Activated CD4-positive, alpha-beta T cell treated with anti-CD3 and anti-CD28 coated beads, Interleukin-2, amount 50 U/mL, for 48 hours (primary cell): ENCODE measurements at regions not wholly inside any gene's neighbourhood (a gene's known extent, or its start where the extent isn't known, plus 50 kb on each side); places are given as distances from the start of the nearest gene placed in this dataset.

Experiments used
- DNase-seq, 2 experiments: peaks; one replicate each; pipeline ENCODE4 v3.0.0-alpha.2; 2020

DNA sequence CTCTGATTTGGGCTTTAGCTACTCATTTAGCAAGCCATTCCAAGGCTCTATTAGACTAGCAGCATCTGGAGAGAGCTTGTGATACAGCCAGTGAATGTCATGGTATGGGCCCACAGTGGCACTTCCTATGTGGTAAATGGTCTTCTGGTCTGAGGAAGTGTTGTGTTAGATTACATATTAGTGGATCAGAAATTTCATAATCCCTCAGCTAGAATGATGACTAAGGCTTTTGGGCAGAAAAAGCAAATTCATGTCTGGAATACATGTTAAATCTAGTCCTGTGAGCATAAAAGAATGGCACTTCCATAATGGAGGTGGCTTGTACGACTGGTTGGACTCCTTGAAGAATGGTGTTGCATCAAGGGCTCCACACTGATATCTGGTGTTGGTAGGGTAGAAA lies 436.8 kb upstream of the CWC22 start:
- no peak for DNase-seq

DNA sequence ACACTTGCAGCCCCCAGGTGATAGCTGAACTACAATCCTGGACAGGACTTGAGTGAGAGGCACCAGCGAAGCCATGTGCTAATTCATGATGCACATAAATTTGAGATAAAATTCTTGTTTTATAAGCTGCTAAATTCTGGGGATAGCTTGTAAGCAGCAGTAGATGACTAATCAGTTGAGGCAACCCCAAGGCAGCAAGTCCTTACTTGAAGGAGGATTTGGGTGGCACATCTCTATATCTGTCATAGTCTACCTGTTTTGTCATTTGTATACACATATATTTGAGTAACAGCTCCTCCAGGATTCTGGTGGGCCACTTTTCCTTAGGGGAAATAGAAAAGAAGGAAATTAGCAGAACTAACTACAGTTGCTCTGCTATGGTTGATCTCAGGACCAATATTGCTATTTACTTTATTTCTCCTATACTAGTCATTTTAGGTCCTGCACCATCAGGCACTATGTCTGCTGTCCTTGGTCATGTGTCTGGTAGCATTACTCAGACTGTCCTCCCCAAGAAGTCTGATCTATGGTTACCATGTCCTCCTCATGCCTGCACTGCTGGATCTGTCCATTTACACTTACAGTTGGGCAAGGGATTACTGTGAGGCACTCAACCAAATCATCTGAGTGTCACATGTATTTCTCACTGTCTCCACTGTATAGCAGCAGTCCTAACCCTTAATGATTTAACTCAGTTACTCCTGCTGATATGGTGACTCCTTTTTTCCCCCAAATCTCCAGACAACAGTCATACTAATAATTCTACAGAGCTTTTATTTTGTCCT lies 436.0 kb upstream of the CWC22 start:
- DNase-seq, result no peak

DNA sequence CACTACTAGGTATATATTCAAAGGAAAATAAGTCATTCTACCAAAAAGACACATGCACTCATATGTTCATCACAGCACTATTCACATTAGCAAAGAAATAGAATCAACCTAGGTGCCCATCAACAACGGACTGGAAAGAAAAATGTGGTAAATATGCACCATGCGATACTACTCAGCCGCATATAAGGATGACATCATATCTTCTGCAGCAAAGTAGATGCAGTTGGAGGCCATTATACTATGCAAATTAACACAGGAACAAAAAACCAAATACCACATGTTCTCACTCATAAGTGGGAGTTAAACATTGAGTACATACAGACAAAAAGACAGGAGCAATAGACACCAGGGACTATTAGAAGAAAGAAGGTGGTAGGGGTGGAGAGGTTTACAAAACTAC lies 412.1 kb upstream of the CWC22 start:
- DNase-seq, result no peak

DNA sequence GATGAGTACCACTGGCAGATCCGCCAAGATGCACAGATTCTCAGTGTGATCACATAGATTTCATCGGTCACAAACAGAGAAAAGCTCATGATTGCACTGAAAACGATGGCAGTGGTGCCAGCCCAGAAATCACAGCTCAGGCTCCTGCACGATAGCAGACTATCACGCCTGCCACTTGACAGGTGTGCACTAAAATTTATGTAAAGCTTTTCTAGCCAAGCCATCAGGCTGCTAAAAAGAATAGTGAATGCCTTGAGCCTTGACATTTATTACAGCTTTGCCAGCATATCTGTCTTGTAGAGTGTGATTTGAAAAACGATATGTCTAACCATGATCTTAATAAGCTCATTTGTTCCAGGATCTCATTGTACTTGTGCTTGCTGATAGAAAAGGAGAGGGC lies 409.5 kb upstream of the CWC22 start:
- no peak for DNase-seq

DNA sequence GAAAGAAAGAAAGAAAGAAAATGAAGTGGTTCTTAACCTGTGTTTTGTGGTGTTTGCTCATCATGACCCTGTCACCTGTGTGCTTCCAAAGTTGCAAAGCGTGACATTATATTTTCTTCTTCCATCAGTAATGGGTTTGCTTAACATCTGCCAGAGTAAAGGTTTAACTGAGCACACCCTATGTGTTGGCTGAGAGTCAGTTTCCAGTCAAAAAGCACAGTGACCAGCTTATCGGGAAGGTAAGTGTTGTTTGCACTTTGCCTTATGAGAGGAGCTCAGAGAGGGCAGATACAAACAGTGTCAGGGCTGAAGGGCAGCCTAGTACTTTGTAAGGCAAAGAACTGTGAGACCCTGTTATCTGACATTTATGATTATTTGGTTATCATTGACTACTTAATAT lies 406.2 kb upstream of the CWC22 start:
- no peak for DNase-seq

DNA sequence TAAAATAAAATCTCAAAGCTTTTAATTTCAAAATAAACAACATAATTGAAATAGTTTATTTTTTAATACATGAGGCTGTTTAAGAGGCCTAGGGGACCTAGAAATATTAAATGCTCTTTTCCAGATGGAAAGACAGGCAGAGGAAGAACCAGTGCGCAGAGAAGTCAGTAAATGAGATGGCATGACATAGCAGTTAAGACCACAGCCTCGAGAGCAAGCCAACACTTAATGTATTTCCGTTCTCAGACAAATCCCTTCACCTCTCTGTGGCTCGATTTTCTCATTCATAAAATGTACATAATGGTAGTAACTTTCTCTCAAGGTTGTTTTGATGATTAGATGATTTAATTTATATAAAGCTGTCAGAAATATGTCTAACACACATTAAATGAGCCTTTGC lies 405.1 kb upstream of the CWC22 start:
- DNase-seq, result no peak

DNA sequence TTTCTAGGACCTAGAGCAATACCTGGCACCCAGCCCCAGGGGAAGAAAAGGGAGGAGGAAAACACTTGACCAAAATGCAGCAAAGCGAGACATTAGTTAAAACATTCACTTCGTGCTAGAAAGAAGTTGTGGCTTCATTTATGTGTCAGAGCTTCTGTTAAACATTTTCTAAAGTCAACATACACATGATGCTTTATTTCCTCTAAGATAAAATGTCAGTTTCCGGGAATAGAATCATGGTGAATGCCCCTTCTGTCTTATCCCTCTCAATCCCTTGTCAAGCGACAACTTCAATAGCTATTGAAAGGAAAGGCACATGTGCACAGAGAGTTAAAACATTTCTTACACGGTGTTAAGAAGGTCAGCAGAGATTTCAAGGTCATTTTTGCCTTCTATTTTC lies 404.6 kb upstream of the CWC22 start:
- DNase-seq, result no peak

DNA sequence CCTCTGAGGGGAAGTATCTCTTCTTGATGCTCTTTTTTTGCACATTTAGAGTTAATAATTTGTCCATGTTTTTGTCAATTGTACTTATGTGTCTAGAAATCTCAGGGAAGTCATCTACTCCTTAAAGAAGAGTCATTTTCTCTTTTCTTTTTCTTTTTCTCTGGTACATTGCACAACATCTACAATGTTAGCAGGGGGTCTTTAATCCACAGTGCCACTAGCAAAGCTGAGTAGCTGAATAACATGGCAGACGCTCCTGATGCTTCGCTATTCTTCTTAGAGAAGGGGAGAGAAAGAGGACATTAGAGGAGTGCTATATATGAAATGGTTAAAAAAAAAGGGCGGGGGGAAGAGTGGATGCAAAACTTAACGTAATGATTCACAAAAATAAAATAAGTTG lies 399.6 kb upstream of the CWC22 start:
- DNase-seq, result no peak

DNA sequence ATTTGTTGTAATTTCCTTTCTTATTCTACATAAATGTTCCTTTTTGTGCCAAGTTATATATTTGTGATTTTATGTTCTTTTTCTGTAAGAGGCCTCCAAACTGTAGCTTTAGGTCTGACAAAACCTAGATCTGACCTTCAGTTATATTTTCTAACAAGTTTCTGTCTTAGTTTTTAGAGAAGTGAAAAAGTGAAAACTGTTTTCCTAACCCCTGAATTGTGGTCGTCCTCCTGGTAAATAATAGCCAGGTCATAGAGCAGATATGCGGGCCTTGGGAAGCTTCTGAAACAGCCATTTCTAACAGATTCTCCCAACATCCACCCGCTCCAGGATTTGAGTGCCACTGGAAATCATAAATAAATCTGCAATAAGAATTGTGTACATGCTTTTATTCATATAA lies 398.4 kb upstream of the CWC22 start:
- no peak for DNase-seq

DNA sequence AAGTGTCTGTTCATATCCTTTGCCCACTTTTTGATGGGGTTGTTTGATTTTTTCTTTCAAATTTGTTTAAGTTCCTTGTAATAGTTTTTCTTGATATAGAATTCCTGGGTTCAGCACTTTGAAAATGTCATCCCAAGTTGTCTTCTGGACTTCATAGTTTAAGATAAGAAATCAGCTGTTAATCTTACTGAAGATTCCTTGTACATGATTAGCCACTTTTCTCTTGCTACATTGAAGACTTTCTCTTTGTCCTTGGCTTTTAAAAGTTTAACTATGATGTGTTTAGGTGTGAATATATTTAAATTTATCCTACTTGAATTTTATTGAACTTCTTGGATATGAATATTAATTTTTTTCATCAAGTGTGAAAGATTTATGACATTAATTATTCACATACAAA lies 387.2 kb upstream of the CWC22 start:
- DNase-seq, result no peak

DNA sequence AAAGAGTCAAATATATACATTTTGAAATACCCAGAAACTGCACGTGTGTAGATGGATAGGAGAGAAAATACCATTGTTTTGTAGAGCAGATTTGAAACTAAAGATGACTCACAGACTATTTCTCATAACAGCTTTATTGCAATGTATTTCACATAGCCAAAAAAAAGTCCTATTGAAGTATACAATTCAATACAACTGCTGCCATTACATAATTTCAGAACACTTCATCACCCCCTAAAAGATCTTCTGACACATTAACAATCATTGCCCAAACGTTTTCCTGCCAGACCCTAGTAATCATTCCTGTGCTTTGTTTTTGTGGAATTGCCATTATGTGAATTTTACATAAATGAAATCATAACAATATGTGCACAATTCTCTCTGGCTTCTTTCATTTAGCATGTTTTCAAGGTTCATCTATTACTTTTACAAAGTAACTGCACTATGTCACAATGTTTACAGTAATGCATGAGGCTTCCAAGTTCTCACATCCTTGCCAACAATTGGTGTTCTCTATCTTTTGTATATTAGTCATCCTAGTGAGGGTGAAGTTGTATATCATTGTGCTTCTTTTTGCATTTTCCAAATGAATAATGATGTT lies 378.6 kb upstream of the CWC22 start:
- DNase-seq, result no peak

DNA sequence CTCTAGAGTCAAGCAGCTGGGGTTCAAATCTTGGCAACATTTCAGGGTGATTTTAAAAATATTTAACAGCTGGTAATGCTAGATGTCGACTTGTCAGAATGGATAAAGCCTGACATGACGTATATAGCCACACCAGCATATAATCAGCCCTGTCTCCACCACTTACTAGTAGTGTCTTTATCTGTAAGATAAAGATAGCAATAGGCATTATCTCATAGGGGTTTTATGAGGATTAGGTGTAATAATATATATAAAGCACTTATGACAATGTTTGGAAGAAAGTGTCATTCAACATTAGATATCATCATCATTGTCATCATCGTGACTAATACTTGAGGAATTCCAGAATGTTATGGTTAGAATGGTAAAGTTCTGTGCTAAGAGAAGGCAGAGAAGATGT lies 369.0 kb upstream of the CWC22 start:
- no peak for DNase-seq

DNA sequence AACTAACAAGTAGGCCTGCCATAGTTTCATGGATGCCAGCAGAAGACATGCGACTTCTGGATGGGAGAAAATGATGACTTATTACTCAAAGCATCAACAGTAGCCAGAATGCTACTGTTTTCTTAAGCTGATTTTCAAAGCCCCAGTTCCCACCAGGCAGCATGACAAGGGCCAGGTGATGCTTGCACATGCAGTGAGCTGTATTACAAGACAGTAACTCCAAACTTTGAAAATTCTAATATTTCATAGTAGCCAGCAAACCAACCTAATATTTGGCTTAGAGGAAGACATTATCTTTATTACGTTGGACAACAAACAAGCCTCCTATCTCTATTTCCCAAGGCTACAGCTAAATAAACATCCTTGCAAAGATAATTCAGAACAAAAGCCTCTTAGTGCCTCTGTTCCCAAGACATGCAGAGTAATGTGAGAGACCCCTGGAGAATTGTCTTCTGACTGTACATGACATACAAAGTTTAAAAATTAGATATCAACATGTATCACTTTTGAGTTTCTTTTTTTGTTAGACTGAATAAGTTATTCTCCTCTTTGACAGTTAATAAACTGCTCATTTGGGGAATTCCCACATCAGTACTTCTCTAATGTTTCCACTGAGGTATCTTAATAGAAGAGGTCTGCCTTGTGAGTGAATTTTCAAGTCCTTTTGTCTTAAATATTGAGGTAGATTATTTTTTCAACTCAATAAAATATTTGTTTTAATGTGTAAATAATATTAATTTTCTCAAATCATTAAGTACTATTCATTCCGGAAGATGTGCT lies 367.6 kb upstream of the CWC22 start:
- DNase-seq, result no peak

DNA sequence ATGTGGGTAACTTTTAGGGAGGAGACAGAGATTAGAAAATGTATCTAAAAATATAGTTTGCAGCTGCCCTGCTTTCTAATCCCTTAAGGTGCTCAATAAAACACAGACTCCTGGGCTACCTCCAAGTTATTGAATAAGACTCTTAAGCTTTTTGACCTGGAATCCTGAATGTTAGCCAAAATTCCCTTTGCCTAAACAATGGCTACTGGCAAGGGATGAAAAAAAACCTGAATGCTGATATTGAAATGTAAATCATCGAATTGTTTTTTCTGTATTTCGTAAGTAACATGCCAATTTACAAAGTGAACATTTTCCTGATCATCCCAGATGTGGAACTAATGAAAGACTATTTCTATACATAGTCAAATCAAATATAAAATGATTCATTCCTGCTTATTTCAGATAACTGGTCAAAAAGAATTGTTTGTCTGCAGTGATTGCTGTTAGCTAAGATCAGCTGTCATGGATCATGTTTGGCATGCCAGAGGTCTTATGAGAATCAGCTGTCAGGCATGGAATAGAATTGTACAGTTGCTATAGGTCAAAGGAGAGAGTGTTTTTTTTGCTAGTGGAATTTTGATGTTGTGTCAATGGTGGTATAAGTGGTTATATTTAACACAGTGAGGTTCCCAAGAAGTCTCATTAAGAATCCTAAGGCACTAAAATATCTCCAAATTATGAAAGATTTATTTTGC lies 363.6 kb upstream of the CWC22 start:
- DNase-seq, result no peak

DNA sequence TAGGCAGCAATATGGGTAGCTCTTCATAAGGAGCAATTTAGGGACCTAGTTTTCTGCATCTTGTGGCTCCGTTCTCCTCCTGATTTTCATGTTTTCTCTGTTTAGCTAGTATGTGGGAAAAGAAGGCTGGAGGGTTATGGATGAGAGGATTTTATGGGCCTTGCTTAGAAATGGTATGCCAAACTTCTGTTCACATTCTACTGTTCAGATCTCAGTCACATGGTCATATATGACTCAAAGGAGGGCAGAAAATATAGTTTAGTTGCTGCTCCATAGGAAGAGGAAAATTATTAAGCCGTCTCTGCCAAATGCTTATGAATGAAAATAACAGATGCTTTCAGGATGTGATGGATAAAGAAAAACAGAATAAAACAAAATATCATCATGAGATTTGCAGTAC lies 361.8 kb upstream of the CWC22 start:
- no peak for DNase-seq

DNA sequence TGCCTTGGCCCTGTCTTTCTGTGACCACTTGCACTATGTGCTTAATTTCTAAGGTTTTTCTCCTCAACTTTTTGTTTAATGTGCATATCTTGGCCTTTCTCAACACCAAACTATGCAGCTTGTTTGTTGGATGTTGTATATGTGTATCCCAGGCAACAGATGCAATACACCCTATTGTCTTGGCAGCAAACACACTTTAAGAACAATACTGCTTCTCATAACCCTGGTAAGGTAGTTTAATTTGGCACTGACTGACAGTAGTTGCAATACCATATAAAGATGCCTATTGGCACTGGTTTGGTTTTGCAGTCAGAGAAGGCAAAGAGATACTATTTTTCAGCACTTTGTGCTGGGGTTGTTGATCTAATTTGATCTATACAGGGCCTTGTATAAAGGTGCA lies 360.7 kb upstream of the CWC22 start:
- DNase-seq, result no peak

DNA sequence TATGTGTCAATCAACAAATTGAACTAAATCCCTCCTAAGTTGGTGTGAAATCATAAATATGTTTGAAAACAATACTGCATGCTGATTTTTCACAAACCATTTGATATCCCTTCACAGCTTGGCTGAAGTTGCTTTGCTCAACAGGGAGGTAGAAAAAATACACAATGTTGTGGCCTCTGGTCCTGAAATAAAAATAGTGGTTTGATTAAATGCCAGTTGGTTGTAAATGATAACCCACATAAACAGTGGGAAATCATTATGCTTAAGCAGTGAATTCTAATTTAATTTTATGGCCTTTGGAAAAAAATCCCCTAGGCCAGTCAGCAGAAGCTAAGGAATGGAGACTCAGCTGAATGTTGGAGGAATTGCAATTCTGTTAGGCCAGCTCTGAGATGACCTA lies 359.4 kb upstream of the CWC22 start:
- no peak for DNase-seq

DNA sequence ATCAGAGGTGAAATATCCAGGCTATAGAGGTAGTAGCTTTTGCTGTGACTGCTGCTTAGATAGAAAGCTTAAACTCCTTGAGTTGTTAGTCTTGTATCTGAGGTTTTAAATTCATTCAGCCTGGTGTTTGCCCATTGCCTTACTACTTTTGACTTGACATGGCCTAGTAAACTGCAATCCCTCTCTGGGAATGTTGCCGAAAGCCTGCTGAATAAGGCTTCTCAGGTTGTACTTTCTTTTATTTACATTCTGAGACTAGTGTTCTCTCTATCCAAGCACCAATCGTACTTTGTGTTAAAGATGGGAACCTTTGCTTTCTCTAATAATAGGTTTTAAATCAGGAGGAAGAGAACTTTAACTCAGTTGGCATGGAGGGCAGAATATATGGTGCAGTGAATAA lies 357.6 kb upstream of the CWC22 start:
- no peak for DNase-seq

DNA sequence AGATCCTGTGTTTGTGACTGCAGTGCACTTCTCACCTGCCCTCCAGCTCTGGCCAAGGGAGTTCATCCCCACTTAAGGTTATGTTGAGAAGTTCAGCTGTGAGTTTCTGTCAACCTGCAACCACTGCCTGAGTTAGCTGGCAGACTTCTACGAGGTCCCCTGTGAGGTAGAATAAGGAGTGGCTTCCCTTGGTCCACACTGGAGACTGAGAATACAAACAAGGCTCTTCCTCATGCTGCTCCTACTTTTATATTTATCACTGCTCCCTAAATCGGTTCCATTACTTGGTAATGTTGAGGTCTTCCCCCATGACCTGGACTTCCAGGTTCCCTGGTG lies 353.2 kb upstream of the CWC22 start:
- no peak for DNase-seq

DNA sequence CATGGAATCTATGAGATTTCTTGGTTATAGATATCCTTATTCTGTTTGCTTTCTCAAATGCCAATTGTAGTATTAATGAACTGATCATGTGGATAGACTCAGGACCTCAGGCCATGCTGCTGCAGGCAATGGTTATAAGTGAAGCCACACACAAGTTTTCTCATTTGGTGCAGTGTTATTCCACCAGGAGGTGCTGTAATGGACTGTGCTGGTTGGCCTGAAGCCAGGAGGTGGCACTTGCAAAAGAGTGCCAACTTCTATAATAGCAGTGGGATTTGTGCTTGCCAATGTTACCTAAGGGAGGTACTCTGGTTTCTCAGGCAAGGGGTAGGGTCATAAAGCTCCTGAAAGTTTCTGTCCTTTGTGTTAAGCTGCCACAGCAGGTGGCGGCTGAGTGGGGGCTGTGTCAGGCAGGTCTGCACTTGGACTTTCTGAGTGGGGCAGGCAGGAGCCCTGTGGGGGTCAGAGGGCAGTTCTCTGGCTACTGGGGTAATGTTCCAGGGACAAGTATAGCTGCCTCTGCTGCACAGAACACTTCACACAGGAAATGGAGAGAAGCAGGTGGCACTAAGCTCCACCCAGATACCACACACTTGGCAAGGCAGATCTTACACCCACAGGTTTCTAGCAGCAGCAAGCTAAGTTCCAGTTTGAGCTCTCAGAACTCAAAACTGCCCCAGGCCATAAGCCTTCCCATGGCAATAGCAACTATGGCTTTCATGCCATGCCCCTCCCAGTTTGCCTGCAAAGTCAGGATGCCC lies 352.6 kb upstream of the CWC22 start:
- no peak for DNase-seq

DNA sequence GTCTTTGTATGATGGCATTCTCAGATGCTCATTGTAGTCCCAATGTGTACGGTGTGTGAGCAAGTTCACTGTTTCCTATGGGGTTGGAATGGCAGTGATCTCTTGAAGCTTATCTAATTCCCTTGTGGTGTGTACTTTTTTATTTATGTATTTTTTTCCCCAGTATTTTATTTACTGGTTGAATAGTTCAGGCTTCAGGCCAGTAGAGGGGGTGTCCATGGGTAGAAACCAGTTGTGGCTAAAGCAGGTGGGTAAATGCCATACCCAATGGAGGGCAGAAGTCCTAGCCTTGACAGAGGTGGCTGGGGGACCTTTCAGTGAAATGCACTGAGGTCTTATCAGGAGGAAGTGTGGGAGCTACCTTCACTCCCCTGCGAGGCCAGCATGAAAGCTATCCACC lies 351.4 kb upstream of the CWC22 start:
- no peak for DNase-seq

DNA sequence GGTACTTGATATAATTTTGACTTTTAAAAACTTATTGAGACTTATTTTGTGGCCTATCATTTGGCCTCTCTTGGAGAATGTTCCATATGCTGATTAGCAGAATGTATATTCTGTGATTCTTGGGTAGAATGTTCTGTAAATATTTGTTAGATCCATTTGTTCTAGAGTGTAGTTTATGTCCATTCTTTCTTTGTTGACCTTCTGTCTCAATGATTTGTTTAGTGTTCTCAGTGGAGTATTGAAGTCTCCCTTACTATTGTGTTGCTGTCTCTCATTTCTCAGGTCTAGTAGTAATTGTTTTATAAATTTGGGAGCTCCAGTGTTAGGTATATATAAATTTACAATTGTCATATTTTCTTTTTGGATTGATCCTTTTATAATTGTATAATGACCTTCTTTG lies 349.6 kb upstream of the CWC22 start:
- DNase-seq, result no peak

DNA sequence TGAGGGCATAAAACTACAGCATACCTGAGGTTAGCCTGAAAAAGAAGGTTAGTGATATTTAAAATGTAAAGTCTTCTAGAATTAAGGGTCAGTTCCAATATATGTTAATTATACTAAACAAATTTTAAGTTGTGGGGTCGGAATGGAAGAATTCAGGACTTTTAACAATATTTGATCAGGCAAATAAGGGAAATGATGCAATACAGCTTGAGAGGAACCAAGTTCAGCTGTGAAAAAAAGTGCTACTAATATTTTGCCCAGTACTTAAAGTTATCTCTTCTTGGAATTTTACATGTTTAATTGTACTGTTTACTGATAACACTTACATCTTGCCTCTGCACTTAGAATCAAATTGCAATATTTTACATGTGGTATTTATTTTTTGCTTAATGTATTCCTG lies 345.5 kb upstream of the CWC22 start:
- no peak for DNase-seq
